HCT116 (cell line): ENCODE measurements at regions not wholly inside any gene's neighbourhood (a gene's known extent, or its start where the extent isn't known, plus 50 kb on each side); places are given as distances from the start of the nearest gene placed in this dataset.

Experiments
- CEBPB ChIP-seq: IDR thresholded peaks from 2 replicates; pipeline ENCODE4 v1.6.1; 2012; ENCODE audit warnings: low read depth
- EZH2phosphoT487 ChIP-seq: fragments of 200-600 bp; IDR thresholded peaks from 2 replicates; pipeline ENCODE4 v1.6.1; 2018; ENCODE audit warnings: antibody characterized with exemption, borderline replicate concordance
- POLR2A ChIP-seq: IDR thresholded peaks from 2 replicates; pipeline ENCODE4 v1.7.0; 2011; ENCODE audit warnings: borderline replicate concordance; ENCODE audit not compliant: insufficient read depth, insufficient read length; ENCODE audit errors: extremely low read depth
- RAD21 ChIP-seq: IDR thresholded peaks from 2 replicates; pipeline ENCODE4 v1.6.1; 2012; ENCODE audit warnings: low read depth, mild to moderate bottlenecking
- TCF7L2 ChIP-seq: IDR thresholded peaks from 2 replicates; pipeline ENCODE4 v1.7.0; 2011; ENCODE audit warnings: borderline replicate concordance, inconsistent platforms; ENCODE audit not compliant: insufficient read depth, insufficient read length; ENCODE audit errors: extremely low read depth
- TF ChIP-seq, protein P1 (sequence below), 3 experiments: fragments of 200-600 bp in 1 of 3; sonication (generic) in 1 of 3; IDR thresholded peaks in 2 of 3; conservative IDR thresholded peaks in 1 of 3; 2 replicates each; pipeline ENCODE4 v1.5.1; 2012 to 2017; ENCODE audit warnings: low read depth in 2 of 3, low read length in 2 of 3, antibody characterized with exemption in 1 of 3, borderline replicate concordance in 1 of 3, control low read depth in 1 of 3, mild to moderate bottlenecking in 1 of 3, mixed read lengths in 1 of 3, mixed run types in 1 of 3, moderate library complexity in 1 of 3; ENCODE audit not compliant: insufficient read depth in 1 of 3
- TF ChIP-seq, protein P2 (sequence below): IDR thresholded peaks from 2 replicates; pipeline ENCODE4 v1.6.1; 2012

DNA sequence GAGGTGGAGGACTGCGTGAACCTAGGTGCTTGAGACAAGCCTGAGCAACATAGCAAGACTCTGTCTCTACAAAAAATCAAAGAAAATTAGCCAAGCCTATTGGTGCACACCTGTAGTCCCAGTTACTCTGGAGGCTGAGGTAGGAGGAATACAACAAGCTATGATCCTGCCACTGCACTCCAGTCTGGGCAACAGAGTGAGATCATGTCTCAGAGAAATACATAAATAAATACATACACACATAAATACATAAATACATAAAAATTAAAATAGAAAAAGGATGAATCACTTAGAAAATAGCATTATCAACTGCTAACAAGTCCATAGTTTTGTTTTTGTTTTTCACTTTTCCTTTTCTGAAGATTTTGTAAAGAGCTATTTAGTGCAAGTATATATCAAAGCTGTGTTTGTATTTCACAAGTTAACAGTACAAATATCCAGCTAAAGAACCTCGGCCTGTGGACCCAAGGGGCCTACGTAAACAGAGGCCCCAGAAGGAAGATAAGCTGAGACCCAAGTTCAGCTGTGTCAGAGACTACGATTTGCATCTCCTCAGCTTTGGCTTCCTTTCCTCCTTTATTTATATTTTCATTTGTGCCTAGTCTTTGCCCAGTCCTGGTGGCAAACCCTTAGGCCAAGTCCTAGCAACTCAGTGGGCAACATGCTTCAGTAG lies 67.1 kb upstream of the ROBO2 start:
- TF ChIP-seq, protein P1, sequence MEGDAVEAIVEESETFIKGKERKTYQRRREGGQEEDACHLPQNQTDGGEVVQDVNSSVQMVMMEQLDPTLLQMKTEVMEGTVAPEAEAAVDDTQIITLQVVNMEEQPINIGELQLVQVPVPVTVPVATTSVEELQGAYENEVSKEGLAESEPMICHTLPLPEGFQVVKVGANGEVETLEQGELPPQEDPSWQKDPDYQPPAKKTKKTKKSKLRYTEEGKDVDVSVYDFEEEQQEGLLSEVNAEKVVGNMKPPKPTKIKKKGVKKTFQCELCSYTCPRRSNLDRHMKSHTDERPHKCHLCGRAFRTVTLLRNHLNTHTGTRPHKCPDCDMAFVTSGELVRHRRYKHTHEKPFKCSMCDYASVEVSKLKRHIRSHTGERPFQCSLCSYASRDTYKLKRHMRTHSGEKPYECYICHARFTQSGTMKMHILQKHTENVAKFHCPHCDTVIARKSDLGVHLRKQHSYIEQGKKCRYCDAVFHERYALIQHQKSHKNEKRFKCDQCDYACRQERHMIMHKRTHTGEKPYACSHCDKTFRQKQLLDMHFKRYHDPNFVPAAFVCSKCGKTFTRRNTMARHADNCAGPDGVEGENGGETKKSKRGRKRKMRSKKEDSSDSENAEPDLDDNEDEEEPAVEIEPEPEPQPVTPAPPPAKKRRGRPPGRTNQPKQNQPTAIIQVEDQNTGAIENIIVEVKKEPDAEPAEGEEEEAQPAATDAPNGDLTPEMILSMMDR (IDR thresholded peaks at IDR 0.05 in 2 of 3, conservative IDR thresholded peaks at IDR 0.05 in 1 of 3; ENCODE audit: borderline replicate concordance in 1 of 3, insufficient read depth in 1 of 3, low read depth in 2 of 3, low read length in 2 of 3), result no peak
- TF ChIP-seq EZH2phosphoT487 (no peak), CEBPB (no peak), POLR2A (no peak), TCF7L2 (no peak), RAD21 (no peak)
- TF ChIP-seq, protein P2, sequence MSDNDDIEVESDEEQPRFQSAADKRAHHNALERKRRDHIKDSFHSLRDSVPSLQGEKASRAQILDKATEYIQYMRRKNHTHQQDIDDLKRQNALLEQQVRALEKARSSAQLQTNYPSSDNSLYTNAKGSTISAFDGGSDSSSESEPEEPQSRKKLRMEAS, result no peak
